HL-60 (cell line): ENCODE measurements at regions not wholly inside any gene's neighbourhood (a gene's known extent, or its start where the extent isn't known, plus 50 kb on each side); places are given as distances from the start of the nearest gene placed in this dataset.

Source experiments
- GABPA ChIP-seq: IDR thresholded peaks from 2 replicates; pipeline ENCODE4 v1.6.1; 2012; ENCODE audit warnings: low read depth
- POLR2AphosphoS5 ChIP-seq: IDR thresholded peaks from 2 replicates; pipeline ENCODE4 v1.6.1; 2012; ENCODE audit warnings: low read depth
- TF ChIP-seq, protein P1 (sequence below): IDR thresholded peaks from one replicate; pipeline ENCODE4 v1.5.1; 2011; ENCODE audit warnings: low read length, control low read depth, inconsistent platforms; ENCODE audit not compliant: insufficient read depth
- TF ChIP-seq, protein P2 (sequence below): IDR thresholded peaks from 2 replicates; pipeline ENCODE4 v1.6.1; 2012; ENCODE audit warnings: low read depth; ENCODE audit not compliant: insufficient replicate concordance

DNA sequence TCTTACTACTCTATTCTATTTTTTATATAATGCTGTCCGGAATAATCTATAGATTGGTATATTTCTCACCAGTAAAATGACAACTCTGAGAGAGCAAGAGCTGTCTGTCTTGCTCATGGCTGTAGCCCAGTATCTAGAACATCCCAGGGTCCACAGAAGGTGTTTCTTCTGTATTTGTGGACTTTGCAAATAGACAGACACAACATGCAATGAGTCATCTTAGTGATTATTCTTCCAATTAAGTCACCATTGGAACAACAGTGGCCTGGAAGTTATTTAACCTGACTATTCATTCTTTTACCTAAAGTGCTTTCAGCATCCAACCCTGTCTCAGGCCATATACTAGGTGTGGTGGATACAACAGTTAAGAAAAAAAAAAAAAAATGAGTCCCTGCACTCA, 179.5 kb downstream of the PPARGC1A start:
- TF ChIP-seq, protein P1, sequence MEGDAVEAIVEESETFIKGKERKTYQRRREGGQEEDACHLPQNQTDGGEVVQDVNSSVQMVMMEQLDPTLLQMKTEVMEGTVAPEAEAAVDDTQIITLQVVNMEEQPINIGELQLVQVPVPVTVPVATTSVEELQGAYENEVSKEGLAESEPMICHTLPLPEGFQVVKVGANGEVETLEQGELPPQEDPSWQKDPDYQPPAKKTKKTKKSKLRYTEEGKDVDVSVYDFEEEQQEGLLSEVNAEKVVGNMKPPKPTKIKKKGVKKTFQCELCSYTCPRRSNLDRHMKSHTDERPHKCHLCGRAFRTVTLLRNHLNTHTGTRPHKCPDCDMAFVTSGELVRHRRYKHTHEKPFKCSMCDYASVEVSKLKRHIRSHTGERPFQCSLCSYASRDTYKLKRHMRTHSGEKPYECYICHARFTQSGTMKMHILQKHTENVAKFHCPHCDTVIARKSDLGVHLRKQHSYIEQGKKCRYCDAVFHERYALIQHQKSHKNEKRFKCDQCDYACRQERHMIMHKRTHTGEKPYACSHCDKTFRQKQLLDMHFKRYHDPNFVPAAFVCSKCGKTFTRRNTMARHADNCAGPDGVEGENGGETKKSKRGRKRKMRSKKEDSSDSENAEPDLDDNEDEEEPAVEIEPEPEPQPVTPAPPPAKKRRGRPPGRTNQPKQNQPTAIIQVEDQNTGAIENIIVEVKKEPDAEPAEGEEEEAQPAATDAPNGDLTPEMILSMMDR: no peak
- TF ChIP-seq, protein P2, sequence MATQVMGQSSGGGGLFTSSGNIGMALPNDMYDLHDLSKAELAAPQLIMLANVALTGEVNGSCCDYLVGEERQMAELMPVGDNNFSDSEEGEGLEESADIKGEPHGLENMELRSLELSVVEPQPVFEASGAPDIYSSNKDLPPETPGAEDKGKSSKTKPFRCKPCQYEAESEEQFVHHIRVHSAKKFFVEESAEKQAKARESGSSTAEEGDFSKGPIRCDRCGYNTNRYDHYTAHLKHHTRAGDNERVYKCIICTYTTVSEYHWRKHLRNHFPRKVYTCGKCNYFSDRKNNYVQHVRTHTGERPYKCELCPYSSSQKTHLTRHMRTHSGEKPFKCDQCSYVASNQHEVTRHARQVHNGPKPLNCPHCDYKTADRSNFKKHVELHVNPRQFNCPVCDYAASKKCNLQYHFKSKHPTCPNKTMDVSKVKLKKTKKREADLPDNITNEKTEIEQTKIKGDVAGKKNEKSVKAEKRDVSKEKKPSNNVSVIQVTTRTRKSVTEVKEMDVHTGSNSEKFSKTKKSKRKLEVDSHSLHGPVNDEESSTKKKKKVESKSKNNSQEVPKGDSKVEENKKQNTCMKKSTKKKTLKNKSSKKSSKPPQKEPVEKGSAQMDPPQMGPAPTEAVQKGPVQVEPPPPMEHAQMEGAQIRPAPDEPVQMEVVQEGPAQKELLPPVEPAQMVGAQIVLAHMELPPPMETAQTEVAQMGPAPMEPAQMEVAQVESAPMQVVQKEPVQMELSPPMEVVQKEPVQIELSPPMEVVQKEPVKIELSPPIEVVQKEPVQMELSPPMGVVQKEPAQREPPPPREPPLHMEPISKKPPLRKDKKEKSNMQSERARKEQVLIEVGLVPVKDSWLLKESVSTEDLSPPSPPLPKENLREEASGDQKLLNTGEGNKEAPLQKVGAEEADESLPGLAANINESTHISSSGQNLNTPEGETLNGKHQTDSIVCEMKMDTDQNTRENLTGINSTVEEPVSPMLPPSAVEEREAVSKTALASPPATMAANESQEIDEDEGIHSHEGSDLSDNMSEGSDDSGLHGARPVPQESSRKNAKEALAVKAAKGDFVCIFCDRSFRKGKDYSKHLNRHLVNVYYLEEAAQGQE: no peak
- TF ChIP-seq POLR2AphosphoS5 (no peak), GABPA (no peak)
